SU-DHL-6 (cell line): ENCODE measurements at regions not wholly inside any gene's neighbourhood (a gene's known extent, or its start where the extent isn't known, plus 50 kb on each side); places are given as distances from the start of the nearest gene placed in this dataset.

ENCODE experiments used
- CTCF ChIP-seq: fragments of 200-600 bp; sonication (generic); IDR thresholded peaks from one replicate; pipeline ENCODE4 v1.5.1; 2017; ENCODE audit warnings: antibody characterized with exemption, mild to moderate bottlenecking, low read length, moderate library complexity; ENCODE audit not compliant: insufficient read depth, poor library complexity, severe bottlenecking
- EZH2phosphoT487 ChIP-seq: fragments of 200-600 bp; sonication (generic), shearing (Covaris generic); conservative IDR thresholded peaks from 2 replicates; pipeline ENCODE4 v1.6.1; 2018; ENCODE audit warnings: mild to moderate bottlenecking, antibody characterized with exemption, low read length, moderate library complexity, mixed read lengths

GRCh38 chr21:38147391-38147790 lies 109.4 kb upstream of the KCNJ15 start:
- TF ChIP-seq CTCF: no peak
- no peak for TF ChIP-seq EZH2phosphoT487
